K562 (cell line): ENCODE measurements at regions not wholly inside any gene's neighbourhood (a gene's known extent, or its start where the extent isn't known, plus 50 kb on each side); places are given as distances from the start of the nearest gene placed in this dataset.

Experiments used
- ATAC-seq: fragments of 200-7000 bp; cut with Tn5 transposase; 3 replicates; pipeline ENCODE4 v1.9.1; 2020; ENCODE audit warnings: moderate library complexity
- BruUV-seq: library from RNA; stranded (reverse); fragments of 400-500 nt; replicated peaks from 2 replicates; lab custom pipeline; 2021; lab: Mats Ljungman, UMichigan
- CTCF ChIA-PET: fragments of 300-600 bp; formaldehyde crosslinking; extraction: SDS; loops from one replicate; lab custom pipeline; 2021; ENCODE audit warnings: low intra/inter-chr PET ratio; lab: Yijun Ruan, JAX
- POLR2A ChIA-PET: fragments of 300-600, 350-650 bp; sonication (Branson Sonifier 250); formaldehyde crosslinking; extraction: SDS; loops from one replicate; lab custom pipeline; 2021; ENCODE audit warnings: antibody characterized with exemption, inconsistent platforms; lab: Yijun Ruan, JAX
- DNase-seq, 4 experiments: peaks; one replicate each; pipeline versions ENCODE4 v3.0.0 to v3.0.0-alpha.2; 2011 to 2018; ENCODE audit warnings: low spot score in 3 of 4, mixed read lengths in 3 of 4; ENCODE audit errors: extremely low read depth in 1 of 4
- FAIRE-seq: peaks from 2 replicates; lab custom pipeline; 2011; peaks lifted over from hg19 to GRCh38; lab: Jason Lieb, UNC
- H2AFZ ChIP-seq: 2 replicates; pipeline ENCODE4 v1.6.0; 2011; ENCODE audit warnings: low read depth, low read length, control low read depth, inconsistent platforms
- H3K27ac ChIP-seq: fragments of 200-600 bp; 3 replicates; pipeline ENCODE4 v1.8.0; 2011; ENCODE audit warnings: low read depth, mild to moderate bottlenecking, control low read depth, inconsistent platforms, low read length, moderate library complexity, mixed read lengths; ENCODE audit errors: extremely low read depth
- H3K27me3 ChIP-seq, 2 experiments: fragments of 300-600 bp in 1 of 2; 2 replicates in 1 of 2; 3 replicates in 1 of 2; pipeline versions ENCODE4 v1.6.0 to v1.8.0; 2011; ENCODE audit warnings: inconsistent platforms in 2 of 2, low read length in 2 of 2, mild to moderate bottlenecking in 1 of 2, mixed read lengths in 1 of 2, moderate library complexity in 1 of 2; ENCODE audit not compliant: control insufficient read depth in 2 of 2, insufficient read depth in 2 of 2
- H3K36me3 ChIP-seq: fragments of 300-600 bp; 3 replicates; pipeline ENCODE4 v1.8.0; 2011; ENCODE audit warnings: mild to moderate bottlenecking, low read length, inconsistent platforms; ENCODE audit not compliant: control insufficient read depth, insufficient read depth
- H3K4me1 ChIP-seq, 2 experiments: fragments of 200-600 bp in 1 of 2; replicated peaks in 1 of 2; 2 replicates in 1 of 2; 3 replicates in 1 of 2; pipeline versions ENCODE4 v1.5.1 to v1.8.0; 2011; ENCODE audit warnings: inconsistent platforms in 2 of 2, low read length in 2 of 2, mild to moderate bottlenecking in 1 of 2, mixed read lengths in 1 of 2, moderate library complexity in 1 of 2; ENCODE audit not compliant: control insufficient read depth in 2 of 2, insufficient read depth in 2 of 2
- H3K4me2 ChIP-seq: 2 replicates; pipeline ENCODE4 v1.6.1; 2011; ENCODE audit warnings: low read length, control low read depth, inconsistent platforms, mixed read lengths; ENCODE audit not compliant: insufficient read depth
- H3K4me3 ChIP-seq: fragments of 200-600 bp; sonication (generic), shearing (Covaris generic); 2 replicates; pipeline ENCODE4 v1.5.1; 2016; ENCODE audit warnings: control low read depth, inconsistent platforms
- H3K79me2 ChIP-seq: fragments of 200-600 bp; 3 replicates; pipeline ENCODE4 v1.8.0; 2011; ENCODE audit warnings: low read length, inconsistent platforms; ENCODE audit not compliant: control insufficient read depth, insufficient read depth
- H3K9ac ChIP-seq, 2 experiments: 2 replicates each; pipeline versions ENCODE4 v1.6.0 to v1.6.1; 2011; ENCODE audit warnings: low read depth in 2 of 2, low read length in 2 of 2, control low read depth in 1 of 2, inconsistent platforms in 1 of 2, mild to moderate bottlenecking in 1 of 2, mixed read lengths in 1 of 2; ENCODE audit not compliant: insufficient read depth in 1 of 2
- H3K9me1 ChIP-seq: one replicate; pipeline ENCODE4 v1.6.0; 2011; ENCODE audit warnings: inconsistent platforms, mild to moderate bottlenecking, low read length, moderate library complexity; ENCODE audit not compliant: control insufficient read depth, insufficient read depth
- H3K9me3 ChIP-seq: replicated peaks from 2 replicates; pipeline ENCODE4 v1.5.1; 2011; ENCODE audit warnings: low read depth, low read length, inconsistent platforms; ENCODE audit not compliant: control insufficient read depth, insufficient read depth
- H4K20me1 ChIP-seq: replicated peaks from 2 replicates; pipeline ENCODE4 v1.6.1; 2011; ENCODE audit warnings: low read length, inconsistent platforms, mixed read lengths; ENCODE audit not compliant: control insufficient read depth, insufficient read depth
- CTCF ChIP-seq, 3 experiments: IDR thresholded peaks in 2 of 3; conservative IDR thresholded peaks in 1 of 3; 2 replicates each; pipeline ENCODE4 v1.5.1; 2011 to 2012; ENCODE audit warnings: low read length in 3 of 3, mild to moderate bottlenecking in 3 of 3, control low read depth in 2 of 3, improper control_type of control experiment in 1 of 3, inconsistent platforms in 1 of 3, low read depth in 1 of 3, mixed read lengths in 1 of 3, moderate library complexity in 1 of 3; ENCODE audit not compliant: insufficient read depth in 2 of 3
- HMBOX1 ChIP-seq: sonication (generic); IDR thresholded peaks from 2 replicates; pipeline ENCODE4 v1.6.1; 2016
- PRMT5 ChIP-seq: sonication (generic); formaldehyde crosslinking; IDR thresholded peaks from 2 replicates; pipeline ENCODE4 v1.5.0; 2020; ENCODE audit warnings: missing genetic modification reagents
- ZBTB9 ChIP-seq: fragments of 450-650 bp; formaldehyde crosslinking; IDR thresholded peaks from 2 replicates; pipeline ENCODE4 v1.4.0; 2020; ENCODE audit warnings: mild to moderate bottlenecking, moderate library complexity
- WGBS: fragments of 100-300 bp; shearing (Covaris generic); methylation state at CpG from one replicate; pipeline ENCODE4 v1.1.6; 2016; ENCODE audit warnings: low coverage, mixed read lengths; ENCODE audit not compliant: insufficient coverage; ENCODE audit errors: missing lambda C conversion rate; 5-methylcytosine and 5-hydroxymethylcytosine counted together
- in situ Hi-C: fragments of 300-500 bp; cut with MboI; formaldehyde crosslinking; loops from 4 replicates; pipeline ENCODE4 v1.15.0; 2018; ENCODE audit warnings: inconsistent platforms, mixed read lengths
- intact Hi-C: fragments of 100-400 bp; cut with micrococcal nuclease; formaldehyde crosslinking; loops from 2 replicates; pipeline ENCODE4 v1.14.2; 2022

- DNase-seq, result no peak
- ChIA-PET CTCF (interaction anchor here (0.9 kb wide), 1 partner anchor 700 kb away, joined by 4 read pairs; no protein-coding TSS in a partner anchor), POLR2A (interaction anchor here (0.6 to 1.4 kb wide), 4 partner anchors 10 to 555 kb away, joined by 3 to 5 read pairs (median 3); no protein-coding TSS in a partner anchor)
- in situ Hi-C loops (no loop called here), intact Hi-C loops (no loop called here)
- no TSS peak for BruUV-seq
- FAIRE-seq, result no peak
- Histone ChIP-seq H3K4me3 (no peak overlapping the region), H4K20me1 (no peaks in the 10 kb centered on the region), H3K79me2 (no peaks in the 10 kb centered on the region), H3K9ac (no peak overlapping the region), H3K4me2 (no peak overlapping the region), H3K9me3 (no peaks in the 10 kb centered on the region), H2AFZ (no peak overlapping the region; the same call in 1 of the 2 replicates), H3K27ac (no peak overlapping the region), H3K27me3 (no peaks in the 10 kb centered on the region), H3K4me1 (peaks cover 0 to 12% of the 10 kb centered on the region in 2 experiments; a peak in 3 of 5 replicates), H3K36me3 (no peaks in the 10 kb centered on the region), H3K9me1 (no peaks in the 10 kb centered on the region)
- 18% methylated on average over 4 of the region's 4 CpGs for WGBS
- no peak for ATAC-seq
- no peak for TF ChIP-seq PRMT5 (CRISPR knock-in tag)
- TF ChIP-seq ZBTB9, result no peak
Observed at GRCh38 chr2:158046121-158046880, 55.4 kb upstream of the UPP2 start.

- no TSS peak for BruUV-seq
- intact Hi-C loops, result no loop called here
- Histone ChIP-seq H4K20me1 (no peaks in the 10 kb centered on the region), H3K4me2 (no peak overlapping the region), H2AFZ (no peak overlapping the region), H3K79me2 (no peaks in the 10 kb centered on the region), H3K27ac (no peak overlapping the region), H3K9me3 (no peaks in the 10 kb centered on the region), H3K4me1 (peaks cover 0 to 12% of the 10 kb centered on the region in 2 experiments; a peak in 3 of 5 replicates), H3K4me3 (no peak overlapping the region), H3K9ac (no peak overlapping the region), H3K9me1 (no peaks in the 10 kb centered on the region), H3K27me3 (no peaks in the 10 kb centered on the region; a peak in 1 of 5 replicates), H3K36me3 (no peaks in the 10 kb centered on the region)
- ChIA-PET POLR2A (no interaction called here), CTCF (interaction anchor here (0.9 kb wide), 1 partner anchor 701 kb away, joined by 4 read pairs; no protein-coding TSS in a partner anchor)
- FAIRE-seq (no peak), DNase-seq (peak in 1 of 4 experiments; percentile 27), ATAC-seq (peak; percentile 68)
- 47% methylated on average over 3 of the region's 3 CpGs for WGBS
- in situ Hi-C loops, result no loop called here
- TF ChIP-seq HMBOX1 (0 out of 2 replicates have a peak, but pooled peaks have one; percentile 14), CTCF (IDR thresholded peaks at IDR 0.05 in 2 of 3, conservative IDR thresholded peaks at IDR 0.05 in 1 of 3; ENCODE audit: insufficient read depth in 2 of 3, low read depth in 1 of 3, low read length in 3 of 3) (peak; percentile 59 to 95 (median 90))
Observed at GRCh38 chr2:158045362-158045761, 56.3 kb upstream of the UPP2 start.
